B cell (primary cell): ENCODE measurements at regions not wholly inside any gene's neighbourhood (a gene's known extent, or its start where the extent isn't known, plus 50 kb on each side); places are given as distances from the start of the nearest gene placed in this dataset.

ENCODE experiments used
- EZH2 ChIP-seq: IDR thresholded peaks from 2 replicates; pipeline ENCODE4 v1.6.1; 2012; ENCODE audit warnings: borderline replicate concordance, low read depth, mild to moderate bottlenecking, moderate library complexity, low read length; ENCODE audit not compliant: insufficient read depth, poor library complexity, severe bottlenecking
- TF ChIP-seq, protein P1 (sequence below): fragments of 200-600 bp; IDR thresholded peaks from one replicate; pipeline ENCODE4 v1.8.0; 2022; ENCODE audit warnings: antibody characterized with exemption, mild to moderate bottlenecking

GRCh38 chr10:118839348-118839747 lies 84.6 kb upstream of the CACUL1 start:
- TF ChIP-seq, protein P1, sequence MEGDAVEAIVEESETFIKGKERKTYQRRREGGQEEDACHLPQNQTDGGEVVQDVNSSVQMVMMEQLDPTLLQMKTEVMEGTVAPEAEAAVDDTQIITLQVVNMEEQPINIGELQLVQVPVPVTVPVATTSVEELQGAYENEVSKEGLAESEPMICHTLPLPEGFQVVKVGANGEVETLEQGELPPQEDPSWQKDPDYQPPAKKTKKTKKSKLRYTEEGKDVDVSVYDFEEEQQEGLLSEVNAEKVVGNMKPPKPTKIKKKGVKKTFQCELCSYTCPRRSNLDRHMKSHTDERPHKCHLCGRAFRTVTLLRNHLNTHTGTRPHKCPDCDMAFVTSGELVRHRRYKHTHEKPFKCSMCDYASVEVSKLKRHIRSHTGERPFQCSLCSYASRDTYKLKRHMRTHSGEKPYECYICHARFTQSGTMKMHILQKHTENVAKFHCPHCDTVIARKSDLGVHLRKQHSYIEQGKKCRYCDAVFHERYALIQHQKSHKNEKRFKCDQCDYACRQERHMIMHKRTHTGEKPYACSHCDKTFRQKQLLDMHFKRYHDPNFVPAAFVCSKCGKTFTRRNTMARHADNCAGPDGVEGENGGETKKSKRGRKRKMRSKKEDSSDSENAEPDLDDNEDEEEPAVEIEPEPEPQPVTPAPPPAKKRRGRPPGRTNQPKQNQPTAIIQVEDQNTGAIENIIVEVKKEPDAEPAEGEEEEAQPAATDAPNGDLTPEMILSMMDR = no peak
- no peak for TF ChIP-seq EZH2
